HepG2 (cell line): ENCODE measurements at regions not wholly inside any gene's neighbourhood (a gene's known extent, or its start where the extent isn't known, plus 50 kb on each side); places are given as distances from the start of the nearest gene placed in this dataset.

Experiments used
- ATAC-seq: fragments of 200-7000 bp; cut with Tn5 transposase; 3 replicates; pipeline ENCODE4 v1.9.1; 2020; ENCODE audit warnings: mild to moderate bottlenecking, moderate library complexity
- BruUV-seq: library from RNA; stranded (reverse); fragments of 400-500 nt; replicated peaks from 2 replicates; lab custom pipeline; 2021; lab: Mats Ljungman, UMichigan
- CTCF ChIA-PET: fragments of 300-600 bp; formaldehyde crosslinking; extraction: SDS; loops from one replicate; lab custom pipeline; 2021; ENCODE audit warnings: low total read pairs, inconsistent platforms, low intra/inter-chr PET ratio; lab: Yijun Ruan, JAX
- POLR2A ChIA-PET: fragments of 350-600 bp; sonication (Branson Sonifier 250); formaldehyde crosslinking; loops from one replicate; lab custom pipeline; 2020; ENCODE audit warnings: antibody characterized with exemption, inconsistent platforms; lab: Yijun Ruan, JAX
- DNase-seq: peaks from one replicate; pipeline ENCODE4 v3.0.0-alpha.2; 2015; ENCODE audit warnings: low spot score
- FAIRE-seq: peaks from 3 replicates; lab custom pipeline; 2011; peaks lifted over from hg19 to GRCh38; lab: Jason Lieb, UNC
- H2AFZ ChIP-seq: one replicate; pipeline ENCODE4 v1.6.1; 2011; ENCODE audit warnings: low read length, inconsistent platforms
- H3K27ac ChIP-seq: fragments of 300-600 bp; 3 replicates; pipeline ENCODE4 v1.8.0; 2011; ENCODE audit warnings: mixed run types, mild to moderate bottlenecking, mixed read lengths, low read length, inconsistent platforms; ENCODE audit not compliant: insufficient read depth; ENCODE audit errors: extremely low read length
- H3K27me3 ChIP-seq, 2 experiments: fragments of 200-600 bp in 1 of 2; 2 replicates in 1 of 2; 3 replicates in 1 of 2; pipeline versions ENCODE4 v1.6.0 to v1.8.0; 2011; ENCODE audit warnings: low read length in 2 of 2, mild to moderate bottlenecking in 2 of 2, moderate library complexity in 2 of 2, inconsistent platforms in 1 of 2; ENCODE audit not compliant: insufficient read depth in 2 of 2, control insufficient read depth in 1 of 2
- H3K36me3 ChIP-seq, 2 experiments: fragments of 200-600 bp in 1 of 2; replicated peaks in 1 of 2; 2 replicates in 1 of 2; 3 replicates in 1 of 2; pipeline versions ENCODE4 v1.5.1 to v1.8.0; 2011; ENCODE audit warnings: low read length in 2 of 2, inconsistent platforms in 1 of 2; ENCODE audit not compliant: insufficient read depth in 2 of 2, control insufficient read depth in 1 of 2
- H3K4me1 ChIP-seq: 2 replicates; pipeline ENCODE4 v1.5.1; 2012; ENCODE audit warnings: low read length, inconsistent platforms; ENCODE audit not compliant: insufficient read depth
- H3K4me2 ChIP-seq: 2 replicates; pipeline ENCODE4 v1.6.0; 2011; ENCODE audit warnings: low read depth, low read length, inconsistent platforms
- H3K4me3 ChIP-seq, 3 experiments: fragments of 200-600 bp in 1 of 3; sonication (generic), shearing (Covaris generic) in 1 of 3; replicated peaks in 1 of 3; 2 replicates each; pipeline ENCODE4 v1.5.1; 2011 to 2016; ENCODE audit warnings: low read length in 3 of 3, inconsistent platforms in 2 of 3, low read depth in 2 of 3, mild to moderate bottlenecking in 2 of 3, control low read depth in 1 of 3, mixed read lengths in 1 of 3; ENCODE audit not compliant: insufficient read depth in 1 of 3
- H3K79me2 ChIP-seq: one replicate; pipeline ENCODE4 v1.6.1; 2011; ENCODE audit warnings: low read length, inconsistent platforms; ENCODE audit not compliant: insufficient read depth
- H3K9ac ChIP-seq: 2 replicates; pipeline ENCODE4 v1.6.0; 2011; ENCODE audit warnings: mild to moderate bottlenecking, low read depth, low read length, inconsistent platforms; ENCODE audit not compliant: insufficient read depth
- H3K9me3 ChIP-seq: 2 replicates; pipeline ENCODE4 v1.5.1; 2012; ENCODE audit warnings: mild to moderate bottlenecking, low read length
- H4K20me1 ChIP-seq: 2 replicates; pipeline ENCODE4 v1.6.0; 2011; ENCODE audit warnings: inconsistent platforms, mild to moderate bottlenecking, low read length, moderate library complexity; ENCODE audit not compliant: insufficient read depth
- AHDC1 ChIP-seq: sonication (generic); formaldehyde crosslinking; IDR thresholded peaks from 2 replicates; pipeline ENCODE4 v1.5.1; 2020; ENCODE audit warnings: mild to moderate bottlenecking, missing genetic modification reagents, borderline replicate concordance
- EP300 ChIP-seq, 3 experiments: sonication (generic) in 1 of 3; formaldehyde crosslinking in 1 of 3; IDR thresholded peaks; 2 replicates each; pipeline versions ENCODE4 v1.5.1 to v1.6.1; 2011 to 2020; ENCODE audit warnings: low read depth in 2 of 3, low read length in 2 of 3, borderline replicate concordance in 1 of 3, improper control_type of control experiment in 1 of 3, mild to moderate bottlenecking in 1 of 3, missing genetic modification reagents in 1 of 3, moderate library complexity in 1 of 3
- ETS1 ChIP-seq: sonication (generic); formaldehyde crosslinking; IDR thresholded peaks from 2 replicates; pipeline ENCODE4 v1.4.0; 2020; ENCODE audit warnings: missing genetic modification reagents
- MEIS1 ChIP-seq: sonication (generic); formaldehyde crosslinking; IDR thresholded peaks from 2 replicates; pipeline ENCODE4 v1.9.0; 2021; ENCODE audit warnings: mild to moderate bottlenecking, missing genetic modification reagents, moderate library complexity, borderline replicate concordance
- MXD1 ChIP-seq: sonication (generic); formaldehyde crosslinking; IDR thresholded peaks from 2 replicates; pipeline ENCODE4 v1.4.0; 2020; ENCODE audit warnings: mild to moderate bottlenecking, missing genetic modification reagents
- NFKB2 ChIP-seq: sonication (generic); formaldehyde crosslinking; IDR thresholded peaks from 2 replicates; pipeline ENCODE4 v1.4.0; 2020; ENCODE audit warnings: missing genetic modification reagents, borderline replicate concordance
- NR3C1 ChIP-seq: sonication (generic); formaldehyde crosslinking; IDR thresholded peaks from 2 replicates; pipeline ENCODE4 v1.4.0; 2020; ENCODE audit warnings: missing genetic modification reagents
- RBM22 ChIP-seq: fragments of 200-400 bp; formaldehyde crosslinking; optimal IDR thresholded peaks from 2 replicates; pipeline ENCODE3; 2017; ENCODE audit warnings: mild to moderate bottlenecking, low read length, moderate library complexity
- SIN3B ChIP-seq: fragments of 150-350 bp; IDR thresholded peaks from 2 replicates; pipeline ENCODE4 v1.6.1; 2014; ENCODE audit warnings: low read length
- TIGD3 ChIP-seq: sonication (generic); formaldehyde crosslinking; IDR thresholded peaks from 2 replicates; pipeline ENCODE4 v1.5.1; 2020; ENCODE audit warnings: mild to moderate bottlenecking, missing genetic modification reagents, borderline replicate concordance
- UBTF ChIP-seq: sonication (generic); formaldehyde crosslinking; IDR thresholded peaks from 2 replicates; pipeline ENCODE4 v1.4.0; 2020; ENCODE audit warnings: mild to moderate bottlenecking, missing genetic modification reagents
- ZFP62 ChIP-seq: sonication (generic); formaldehyde crosslinking; IDR thresholded peaks from 2 replicates; pipeline ENCODE4 v1.4.0; 2020; ENCODE audit warnings: missing genetic modification reagents
- ZNF207 ChIP-seq: fragments of 450-650 bp; IDR thresholded peaks from 2 replicates; pipeline ENCODE4 v1.6.1; 2016; ENCODE audit warnings: antibody characterized with exemption, borderline replicate concordance
- ZNF766 ChIP-seq: sonication (generic); formaldehyde crosslinking; IDR thresholded peaks from 2 replicates; pipeline ENCODE4 v1.5.0; 2020; ENCODE audit warnings: missing genetic modification reagents, borderline replicate concordance
- WGBS: methylation state at CpG from one replicate; pipeline ENCODE4 v1.1.6; 2017; ENCODE audit warnings: low lambda C conversion rate; 5-methylcytosine and 5-hydroxymethylcytosine counted together
- in situ Hi-C: cut with HindIII; loops from 2 replicates; pipeline ENCODE4 v1.10.0; 2017; ENCODE audit warnings: low pct_unique_long_range_greater_than_20kb; ENCODE audit not compliant: extremely low pct_ligation_motif_present
- intact Hi-C: fragments of 100-400 bp; cut with micrococcal nuclease; formaldehyde crosslinking; loops from one replicate; pipeline ENCODE4 v1.10.0; 2022; ENCODE audit not compliant: unreplicated experiment

GRCh38 chr1:58324558-58324957 is 222.0 kb downstream of the OMA1 start:
- no peak for ATAC-seq
- Histone ChIP-seq H3K9me3 (no peaks in the 10 kb centered on the region), H3K79me2 (no peaks in the 10 kb centered on the region), H4K20me1 (no peaks in the 10 kb centered on the region), H3K9ac (no peak overlapping the region), H3K4me3 (no peak overlapping the region), H3K36me3 (no peaks in the 10 kb centered on the region), H3K27ac (no peak overlapping the region), H3K4me2 (no peak overlapping the region), H2AFZ (no peak overlapping the region), H3K27me3 (no peaks in the 10 kb centered on the region; a peak in 1 of 5 replicates), H3K4me1 (no peaks in the 10 kb centered on the region)
- in situ Hi-C loops: no loop called here
- intact Hi-C loops: no loop called here
- CTCF ChIA-PET: no interaction called here
- no TSS peak for BruUV-seq
- DNase-seq: no peak
- POLR2A ChIA-PET: no interaction called here
- 34% methylated on average over 2 of the region's 2 CpGs for WGBS
- no peak for FAIRE-seq
- TF ChIP-seq ETS1 (CRISPR knock-in tag): no peak
- TF ChIP-seq NFKB2 (CRISPR knock-in tag): no peak
- TF ChIP-seq ZFP62: no peak
- TF ChIP-seq UBTF: no peak
- TF ChIP-seq MXD1 (CRISPR knock-in tag): no peak
- TF ChIP-seq SIN3B: no peak
- TF ChIP-seq EP300 (IDR thresholded peaks at IDR 0.05; ENCODE audit: low read depth in 2 of 2, low read length in 2 of 2): no peak
- TF ChIP-seq EP300 (CRISPR knock-in tag; IDR thresholded peaks at IDR 0.05; ENCODE audit: borderline replicate concordance): no peak
- no peak for TF ChIP-seq NR3C1 (CRISPR knock-in tag)
- TF ChIP-seq ZNF207: no peak
- TF ChIP-seq TIGD3 (CRISPR knock-in tag): no peak
- no peak for TF ChIP-seq RBM22
- no peak for TF ChIP-seq AHDC1 (CRISPR knock-in tag)
- no peak for TF ChIP-seq MEIS1 (CRISPR knock-in tag)
- TF ChIP-seq ZNF766 (CRISPR knock-in tag): no peak
